HuH-7.5 (cell line): ENCODE measurements at regions not wholly inside any gene's neighbourhood (a gene's known extent, or its start where the extent isn't known, plus 50 kb on each side); places are given as distances from the start of the nearest gene placed in this dataset.

Experiments
- DNase-seq: peaks from one replicate; pipeline ENCODE4 v3.0.0; 2011; ENCODE audit warnings: low spot score

DNA sequence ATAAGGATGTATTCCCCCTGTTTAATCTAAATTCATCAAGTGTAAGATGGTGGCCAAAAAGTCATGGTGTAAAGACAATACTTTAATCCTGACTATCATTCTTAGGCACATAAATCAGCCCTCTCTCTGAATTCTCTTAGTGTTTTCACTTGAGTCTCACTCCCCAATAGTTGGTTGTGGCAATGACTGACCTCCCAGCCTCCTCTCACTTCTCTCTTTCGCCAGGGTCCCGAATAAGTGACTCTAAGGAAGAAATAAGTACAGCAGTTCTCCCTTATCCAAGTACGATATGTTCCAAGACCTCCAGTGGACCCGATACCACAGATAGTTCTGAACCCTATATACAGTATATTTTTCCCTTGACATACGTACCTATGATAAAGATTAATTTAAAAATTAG, 335.3 kb downstream of the MAF start:
- no peak for DNase-seq

DNA sequence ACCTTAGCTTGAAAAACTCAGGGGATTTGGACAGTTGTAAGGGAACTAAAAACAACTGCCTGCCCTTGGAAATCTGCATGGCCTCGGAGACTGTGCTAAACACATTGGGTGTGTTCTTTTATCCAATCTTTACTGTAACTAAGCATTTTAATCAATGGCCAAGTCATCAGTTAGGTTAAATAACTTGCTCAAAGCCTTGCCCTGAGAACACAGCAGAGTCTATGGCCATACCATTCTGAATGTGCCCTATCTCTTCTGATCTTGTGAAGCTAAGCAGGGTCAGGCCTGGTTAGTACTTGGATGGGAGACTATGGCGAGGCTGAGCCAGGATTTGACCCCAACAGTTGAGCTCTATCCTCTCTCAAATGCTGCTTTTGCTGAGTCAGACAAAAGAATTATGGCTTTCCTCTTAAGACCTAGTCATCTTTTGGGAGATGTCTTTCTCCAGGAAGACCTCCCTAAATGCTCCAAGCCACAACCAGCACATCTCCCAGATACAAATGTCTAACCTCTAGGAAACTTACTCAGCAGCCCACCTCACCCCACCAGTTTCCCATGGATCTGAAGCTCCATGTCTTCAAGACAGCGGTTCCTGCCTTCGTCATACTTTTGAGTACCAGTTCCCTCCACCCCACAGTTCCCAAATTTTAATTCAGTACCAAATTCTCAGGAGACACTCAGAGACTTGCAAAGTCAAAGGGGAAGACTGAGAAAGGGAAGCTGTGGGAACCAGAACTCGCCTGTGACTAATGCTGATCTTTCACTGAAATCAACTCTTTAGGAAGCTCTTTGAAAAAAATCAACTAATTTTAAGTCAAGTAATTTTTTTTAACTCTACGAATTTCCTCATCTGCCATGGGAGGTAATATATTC, 336.1 kb downstream of the MAF start:
- no peak for DNase-seq

DNA sequence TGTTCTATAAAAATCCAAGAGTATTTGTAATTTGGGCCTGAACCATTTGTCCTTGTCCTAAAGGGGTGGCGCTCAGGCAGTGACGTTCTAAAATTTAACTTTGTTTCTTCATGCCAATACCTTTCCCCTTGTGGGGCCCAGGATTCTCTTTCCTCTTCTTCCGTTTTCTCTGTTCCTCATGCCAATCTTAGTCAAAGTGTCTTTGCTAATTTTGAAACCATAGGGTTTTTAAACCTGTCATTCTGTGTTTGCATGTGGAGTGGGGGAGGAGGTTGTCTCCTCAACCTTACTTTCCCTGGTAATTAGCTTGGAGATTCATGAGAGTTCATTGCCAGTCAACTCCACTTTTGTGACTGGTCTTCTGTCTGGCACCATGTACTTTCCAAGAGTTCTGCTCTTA, 337.1 kb downstream of the MAF start:
- no peak for DNase-seq
